ENCODE measurements at regions not wholly inside any gene's neighbourhood (a gene's known extent, or its start where the extent isn't known, plus 50 kb on each side); places are given as distances from the start of the nearest gene placed in this dataset.

- TF ChIP-seq CTCF (IDR thresholded peaks at IDR 0.05; ENCODE audit: control extremely low read depth in 1 of 3, insufficient read depth in 1 of 3, low read depth in 1 of 3, low read length in 3 of 3) (no peak), EGR1 (IDR thresholded peaks at IDR 0.05; ENCODE audit: borderline replicate concordance, low read depth, low read length) (no peak), POLR2AphosphoS5 (IDR thresholded peaks at IDR 0.05; ENCODE audit: low read depth, low read length) (no peak), TBP (IDR thresholded peaks at IDR 0.05; ENCODE audit: low read depth, low read length) (no peak), ZNF274 (IDR thresholded peaks at IDR 0.05; ENCODE audit: borderline replicate concordance, extremely low read depth, low read length) (no peak), SP1 (IDR thresholded peaks at IDR 0.05; ENCODE audit: low read depth, low read length) (no peak), RFX5 (IDR thresholded peaks at IDR 0.05; ENCODE audit: borderline replicate concordance, low read depth, low read length) (no peak)
These were observed 223.7 kb upstream of the TSHZ2 start for GRCh38 chr20:52748285-52748932.

Measured in H1 (cell line).